ENCODE measurements at regions not wholly inside any gene's neighbourhood (a gene's known extent, or its start where the extent isn't known, plus 50 kb on each side); places are given as distances from the start of the nearest gene placed in this dataset.

DNA sequence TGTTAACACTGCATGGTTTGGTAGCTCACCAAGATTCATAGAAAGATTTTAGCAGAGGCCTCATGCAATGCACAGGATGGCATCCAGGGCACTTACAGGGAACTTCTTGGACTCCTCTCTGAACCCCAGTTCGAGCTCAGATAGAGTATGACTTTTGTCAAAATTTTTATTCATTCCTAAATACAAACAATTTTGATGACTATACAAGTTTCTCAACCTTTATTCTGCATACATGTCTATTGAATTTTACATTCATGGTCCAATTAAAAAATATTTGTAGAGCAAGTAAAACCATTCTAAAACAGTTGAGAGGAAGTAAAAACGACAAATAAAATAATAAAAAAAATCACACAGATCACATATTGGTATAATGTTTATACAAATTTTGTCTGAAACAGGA lies 219.0 kb upstream of the MAN1A1 start:
- Mint-ChIP-seq H3K9me3 (ENCODE audit: low read depth, unreplicated experiment) (peaks cover 3% of the 10 kb centered on the region), H3K27ac (ENCODE audit: unreplicated experiment) (no peak overlapping the region), H3K27me3 (ENCODE audit: unreplicated experiment) (no peaks in the 10 kb centered on the region), H3K36me3 (ENCODE audit: insufficient read depth, unreplicated experiment) (no peaks in the 10 kb centered on the region), H3K4me1 (ENCODE audit: low read depth, unreplicated experiment) (no peaks in the 10 kb centered on the region), H3K4me3 (ENCODE audit: low read depth, unreplicated experiment) (no peak overlapping the region)
- no peak for DNase-seq
- intact Hi-C loops (cut with micrococcal nuclease; ENCODE audit: unreplicated experiment) = no loop called here
- TF ChIP-seq, protein P1, sequence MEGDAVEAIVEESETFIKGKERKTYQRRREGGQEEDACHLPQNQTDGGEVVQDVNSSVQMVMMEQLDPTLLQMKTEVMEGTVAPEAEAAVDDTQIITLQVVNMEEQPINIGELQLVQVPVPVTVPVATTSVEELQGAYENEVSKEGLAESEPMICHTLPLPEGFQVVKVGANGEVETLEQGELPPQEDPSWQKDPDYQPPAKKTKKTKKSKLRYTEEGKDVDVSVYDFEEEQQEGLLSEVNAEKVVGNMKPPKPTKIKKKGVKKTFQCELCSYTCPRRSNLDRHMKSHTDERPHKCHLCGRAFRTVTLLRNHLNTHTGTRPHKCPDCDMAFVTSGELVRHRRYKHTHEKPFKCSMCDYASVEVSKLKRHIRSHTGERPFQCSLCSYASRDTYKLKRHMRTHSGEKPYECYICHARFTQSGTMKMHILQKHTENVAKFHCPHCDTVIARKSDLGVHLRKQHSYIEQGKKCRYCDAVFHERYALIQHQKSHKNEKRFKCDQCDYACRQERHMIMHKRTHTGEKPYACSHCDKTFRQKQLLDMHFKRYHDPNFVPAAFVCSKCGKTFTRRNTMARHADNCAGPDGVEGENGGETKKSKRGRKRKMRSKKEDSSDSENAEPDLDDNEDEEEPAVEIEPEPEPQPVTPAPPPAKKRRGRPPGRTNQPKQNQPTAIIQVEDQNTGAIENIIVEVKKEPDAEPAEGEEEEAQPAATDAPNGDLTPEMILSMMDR (IDR thresholded peaks at IDR 0.05; ENCODE audit: unreplicated experiment) = no peak
- BruUV-seq (replicated peaks) = no TSS peak
- CTCF ChIA-PET = no interaction called here

DNA sequence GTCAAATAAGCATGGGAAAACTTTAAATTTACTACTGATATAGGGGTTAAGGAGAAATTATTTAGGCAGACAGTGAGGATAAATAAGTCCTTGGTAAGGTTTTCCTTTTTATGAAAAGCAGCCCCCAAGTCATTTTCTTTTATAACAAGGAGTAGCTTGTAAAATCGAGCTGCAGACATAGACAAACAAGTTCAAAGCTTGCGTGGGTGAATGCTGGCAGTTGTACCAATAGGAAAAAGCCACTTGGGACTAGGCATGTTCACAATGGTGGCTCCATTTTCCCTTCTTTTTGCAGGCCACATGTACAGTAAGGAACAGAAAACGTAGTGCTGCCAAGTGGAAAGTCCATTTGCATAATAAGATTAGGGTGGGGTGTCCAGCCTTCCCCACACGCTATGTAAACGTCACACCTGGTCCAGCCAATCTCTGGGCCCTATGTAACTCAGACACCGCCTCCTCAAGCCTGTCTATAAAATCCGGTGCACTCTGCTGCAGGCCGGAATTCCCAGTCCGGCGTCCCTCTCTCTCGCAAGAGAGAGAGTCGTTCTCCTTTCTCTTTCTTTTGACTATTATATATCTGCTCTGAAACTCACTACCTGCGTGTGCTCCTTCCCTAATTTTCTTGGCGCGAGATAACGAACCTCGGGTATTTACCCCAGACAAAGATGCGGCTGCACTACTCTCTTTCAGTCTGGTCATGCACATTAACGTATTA lies 217.1 kb upstream of the MAN1A1 start:
- Mint-ChIP-seq H3K9me3 (ENCODE audit: low read depth, unreplicated experiment) (peaks cover 5% of the 10 kb centered on the region), H3K36me3 (ENCODE audit: insufficient read depth, unreplicated experiment) (no peaks in the 10 kb centered on the region), H3K4me1 (ENCODE audit: low read depth, unreplicated experiment) (no peaks in the 10 kb centered on the region), H3K4me3 (ENCODE audit: low read depth, unreplicated experiment) (no peak overlapping the region), H3K27me3 (ENCODE audit: unreplicated experiment) (no peaks in the 10 kb centered on the region), H3K27ac (ENCODE audit: unreplicated experiment) (no peak overlapping the region)
- CTCF ChIA-PET = no interaction called here
- no peak for DNase-seq
- TF ChIP-seq, protein P1 (IDR thresholded peaks at IDR 0.05; ENCODE audit: unreplicated experiment) = no peak
- BruUV-seq (replicated peaks) = no TSS peak
- intact Hi-C loops (cut with micrococcal nuclease; ENCODE audit: unreplicated experiment) = no loop called here

DNA sequence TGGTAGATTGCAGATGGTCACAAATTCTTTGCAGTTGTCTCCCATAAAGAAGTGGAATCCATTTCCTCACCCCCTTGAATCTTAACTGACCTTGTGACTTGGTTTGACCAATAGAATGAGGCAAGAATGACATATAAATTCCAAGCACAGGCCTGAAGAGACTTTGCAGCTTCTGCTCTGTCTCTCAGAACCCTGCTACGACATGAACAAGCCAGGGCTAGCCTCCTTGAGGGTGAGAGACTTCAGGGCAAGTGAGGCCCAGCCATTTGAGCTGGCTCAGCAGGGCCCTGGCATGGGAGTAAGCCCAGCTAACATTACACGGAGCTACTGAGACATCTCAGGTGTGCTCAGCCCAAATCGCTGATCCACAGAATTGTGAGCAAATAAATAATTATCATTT lies 216.3 kb upstream of the MAN1A1 start:
- BruUV-seq (replicated peaks) = no TSS peak
- Mint-ChIP-seq H3K27ac (ENCODE audit: unreplicated experiment) (no peak overlapping the region), H3K9me3 (ENCODE audit: low read depth, unreplicated experiment) (peaks cover 5% of the 10 kb centered on the region), H3K4me1 (ENCODE audit: low read depth, unreplicated experiment) (no peaks in the 10 kb centered on the region), H3K27me3 (ENCODE audit: unreplicated experiment) (no peaks in the 10 kb centered on the region), H3K36me3 (ENCODE audit: insufficient read depth, unreplicated experiment) (no peaks in the 10 kb centered on the region), H3K4me3 (ENCODE audit: low read depth, unreplicated experiment) (no peak overlapping the region)
- TF ChIP-seq, protein P1 (IDR thresholded peaks at IDR 0.05; ENCODE audit: unreplicated experiment) = no peak
- DNase-seq = no peak
- intact Hi-C loops (cut with micrococcal nuclease; ENCODE audit: unreplicated experiment) = no loop called here
- CTCF ChIA-PET = no interaction called here

DNA sequence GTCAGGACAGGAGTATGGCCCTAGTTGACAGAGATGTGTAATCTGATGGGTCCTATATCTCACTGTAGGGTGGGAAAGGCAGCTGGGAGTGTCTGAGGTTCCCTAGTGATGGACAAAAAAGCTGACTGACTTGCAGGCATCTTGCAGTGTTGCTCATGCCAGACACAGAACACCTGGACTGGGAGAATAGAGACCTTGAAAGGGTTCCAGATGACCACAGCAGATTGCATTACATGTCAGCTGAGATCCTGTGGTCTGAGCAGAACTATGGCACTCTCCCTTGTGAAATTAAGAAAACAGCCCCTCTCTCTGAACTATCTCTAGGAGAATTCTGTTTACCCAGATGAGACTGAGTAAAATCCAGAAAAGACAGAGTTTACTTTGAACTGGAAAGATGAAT lies 212.6 kb upstream of the MAN1A1 start:
- no peak for DNase-seq
- no TSS peak for BruUV-seq (replicated peaks)
- Mint-ChIP-seq H3K27me3 (ENCODE audit: unreplicated experiment) (no peaks in the 10 kb centered on the region), H3K9me3 (ENCODE audit: low read depth, unreplicated experiment) (peaks cover 5% of the 10 kb centered on the region), H3K36me3 (ENCODE audit: insufficient read depth, unreplicated experiment) (no peaks in the 10 kb centered on the region), H3K27ac (ENCODE audit: unreplicated experiment) (no peak overlapping the region), H3K4me3 (ENCODE audit: low read depth, unreplicated experiment) (no peak overlapping the region), H3K4me1 (ENCODE audit: low read depth, unreplicated experiment) (no peaks in the 10 kb centered on the region)
- TF ChIP-seq, protein P1 (IDR thresholded peaks at IDR 0.05; ENCODE audit: unreplicated experiment) = no peak
- CTCF ChIA-PET = no interaction called here
- intact Hi-C loops (cut with micrococcal nuclease; ENCODE audit: unreplicated experiment) = no loop called here

Measured in Calu3 (cell line).